Neural cell (in vitro differentiated cells): ENCODE measurements at regions not wholly inside any gene's neighbourhood (a gene's known extent, or its start where the extent isn't known, plus 50 kb on each side); places are given as distances from the start of the nearest gene placed in this dataset.

Experiments
- EP300 ChIP-seq: fragments of 450-650 bp; conservative IDR thresholded peaks from 2 replicates; pipeline ENCODE4 v1.6.1; 2014; ENCODE audit warnings: antibody characterized with exemption, mild to moderate bottlenecking, moderate library complexity; ENCODE audit not compliant: poor library complexity, severe bottlenecking
- EZH2 ChIP-seq: fragments of 200-600, 300-800 bp; shearing (Covaris generic), sonication (generic); IDR thresholded peaks from 2 replicates; pipeline ENCODE4 v1.6.1; 2014; ENCODE audit warnings: antibody characterized with exemption, low read length, borderline replicate concordance, mild to moderate bottlenecking; ENCODE audit not compliant: insufficient read depth, poor library complexity, severe bottlenecking
- MXI1 ChIP-seq: fragments of 450-650 bp; conservative IDR thresholded peaks from 2 replicates; pipeline ENCODE4 v1.6.1; 2014; ENCODE audit warnings: antibody characterized with exemption, mild to moderate bottlenecking; ENCODE audit not compliant: poor library complexity, severe bottlenecking
- POLR2AphosphoS5 ChIP-seq: IDR thresholded peaks from 2 replicates; pipeline ENCODE4 v1.6.1; 2012
- RAD21 ChIP-seq: fragments of 450-650 bp; conservative IDR thresholded peaks from 2 replicates; pipeline ENCODE4 v1.6.1; 2014; ENCODE audit warnings: antibody characterized with exemption, mild to moderate bottlenecking, moderate library complexity
- REST ChIP-seq: IDR thresholded peaks from 2 replicates; pipeline ENCODE4 v1.6.1; 2012; ENCODE audit warnings: borderline replicate concordance
- SMC3 ChIP-seq: fragments of 450-650 bp; conservative IDR thresholded peaks from 2 replicates; pipeline ENCODE4 v1.6.1; 2014; ENCODE audit warnings: antibody characterized with exemption, mild to moderate bottlenecking, moderate library complexity; ENCODE audit not compliant: poor library complexity
- TAF1 ChIP-seq: IDR thresholded peaks from 2 replicates; pipeline ENCODE4 v1.6.1; 2012; ENCODE audit warnings: low read depth
- TF ChIP-seq, protein P1 (sequence below): fragments of 450-650 bp; IDR thresholded peaks from 2 replicates; pipeline ENCODE4 v1.5.1; 2014; ENCODE audit warnings: antibody characterized with exemption, mild to moderate bottlenecking, moderate library complexity; ENCODE audit not compliant: poor library complexity, severe bottlenecking

- TF ChIP-seq EP300 (no peak), TAF1 (no peak), RAD21 (no peak), EZH2 (no peak), POLR2AphosphoS5 (no peak), MXI1 (no peak), REST (no peak), SMC3 (no peak)
- TF ChIP-seq, protein P1, sequence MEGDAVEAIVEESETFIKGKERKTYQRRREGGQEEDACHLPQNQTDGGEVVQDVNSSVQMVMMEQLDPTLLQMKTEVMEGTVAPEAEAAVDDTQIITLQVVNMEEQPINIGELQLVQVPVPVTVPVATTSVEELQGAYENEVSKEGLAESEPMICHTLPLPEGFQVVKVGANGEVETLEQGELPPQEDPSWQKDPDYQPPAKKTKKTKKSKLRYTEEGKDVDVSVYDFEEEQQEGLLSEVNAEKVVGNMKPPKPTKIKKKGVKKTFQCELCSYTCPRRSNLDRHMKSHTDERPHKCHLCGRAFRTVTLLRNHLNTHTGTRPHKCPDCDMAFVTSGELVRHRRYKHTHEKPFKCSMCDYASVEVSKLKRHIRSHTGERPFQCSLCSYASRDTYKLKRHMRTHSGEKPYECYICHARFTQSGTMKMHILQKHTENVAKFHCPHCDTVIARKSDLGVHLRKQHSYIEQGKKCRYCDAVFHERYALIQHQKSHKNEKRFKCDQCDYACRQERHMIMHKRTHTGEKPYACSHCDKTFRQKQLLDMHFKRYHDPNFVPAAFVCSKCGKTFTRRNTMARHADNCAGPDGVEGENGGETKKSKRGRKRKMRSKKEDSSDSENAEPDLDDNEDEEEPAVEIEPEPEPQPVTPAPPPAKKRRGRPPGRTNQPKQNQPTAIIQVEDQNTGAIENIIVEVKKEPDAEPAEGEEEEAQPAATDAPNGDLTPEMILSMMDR = no peak
These were observed 437.7 kb upstream of the FRG1 start for GRCh38 chr4:189502841-189503435.
